Retina (tissue), 1 donor: ENCODE measurements at regions not wholly inside any gene's neighbourhood (a gene's known extent, or its start where the extent isn't known, plus 50 kb on each side); places are given as distances from the start of the nearest gene placed in this dataset.
"Not testable (repeated sequence)": the region's sequence is repeated elsewhere in the genome, so short reads cannot be mapped to it uniquely, and the experiment has no call there.

Experiments used
- DNase-seq: peaks from one replicate; pipeline ENCODE4 v3.0.0-alpha.2; 2016

GRCh38 chr6:6483733-6484132, 104.8 kb upstream of the LY86 start:
- no peak for DNase-seq

DNA sequence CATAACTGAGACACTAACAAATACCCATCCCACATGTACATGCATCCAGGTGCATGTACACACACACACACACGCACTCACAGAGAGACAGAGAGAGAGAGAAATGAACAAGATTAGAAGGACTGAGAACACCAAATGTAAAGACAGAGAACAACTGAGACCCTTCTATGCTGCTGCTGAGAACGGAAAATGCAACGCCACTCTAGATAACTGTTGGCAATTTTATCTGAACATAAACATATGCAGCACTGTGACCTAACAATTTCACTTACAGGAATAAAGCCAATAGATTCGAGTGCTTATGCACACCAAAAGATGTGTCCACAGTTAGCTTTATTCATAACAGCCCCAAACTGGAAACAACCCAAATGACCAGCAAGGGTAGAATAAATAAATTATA, 103.8 kb upstream of the LY86 start:
- no peak for DNase-seq

DNA sequence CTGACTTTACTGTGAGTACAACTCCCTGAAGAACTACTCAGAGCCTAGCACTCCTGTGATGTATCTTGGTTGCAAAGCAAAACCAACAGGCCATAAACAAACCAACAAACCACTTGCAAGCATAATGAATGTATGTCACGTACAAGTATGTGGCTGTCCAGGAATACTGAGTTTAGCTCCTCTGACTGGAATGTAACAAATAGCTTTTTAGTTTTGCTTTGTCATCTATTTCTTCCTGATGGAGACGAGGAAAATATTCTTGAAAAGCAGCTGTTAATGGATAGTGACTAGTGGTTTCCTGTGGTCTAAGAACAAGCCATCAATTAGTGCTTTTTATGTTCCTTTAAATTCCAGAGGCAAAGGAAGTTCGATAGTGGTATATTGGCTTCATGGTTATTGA, 101.9 kb upstream of the LY86 start:
- no peak for DNase-seq

DNA sequence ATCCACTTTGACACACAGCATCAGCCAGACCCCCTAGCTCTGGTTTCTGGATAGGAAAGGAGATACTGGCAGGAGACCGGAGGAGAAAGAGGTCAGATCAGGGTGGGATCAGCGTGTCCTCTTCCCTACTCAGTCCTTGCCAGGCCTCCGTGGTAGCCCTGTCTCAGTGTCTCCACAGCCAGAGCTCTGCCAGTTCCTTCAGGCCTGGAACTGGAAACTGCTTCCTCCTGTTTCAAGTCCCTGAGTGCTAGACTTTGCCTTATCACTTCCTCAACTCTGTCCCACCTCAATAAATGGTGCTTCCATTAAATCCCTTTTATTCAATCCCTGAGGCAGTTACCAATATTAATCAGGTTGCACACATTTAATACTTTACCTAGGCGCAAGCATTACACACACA, 96.8 kb upstream of the LY86 start:
- no peak for DNase-seq

DNA sequence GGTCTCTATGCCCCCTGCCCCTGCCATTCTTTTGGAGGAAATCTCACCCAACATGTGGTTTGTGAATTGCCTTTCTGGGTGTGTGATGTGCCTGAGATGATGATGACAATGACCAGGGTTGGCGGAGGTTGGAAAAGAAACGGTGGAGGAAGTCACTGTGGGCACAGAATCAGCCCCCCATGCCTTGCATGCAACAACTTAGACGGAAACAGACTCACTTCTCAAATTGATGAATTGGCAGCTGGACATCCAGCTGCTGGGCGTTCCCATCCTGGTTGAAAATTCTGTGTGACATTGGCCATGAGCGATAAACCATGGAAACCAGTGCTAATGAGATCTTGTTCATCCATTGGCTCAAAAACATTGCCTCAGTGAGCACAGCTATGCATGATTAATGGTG, 95.8 kb upstream of the LY86 start:
- DNase-seq = no peak

- DNase-seq = not testable (repeated sequence)
Observed at GRCh38 chr6:6494139-6494538, 94.4 kb upstream of the LY86 start.

GRCh38 chr6:6494677-6495076, 93.8 kb upstream of the LY86 start:
- no peak for DNase-seq

DNA sequence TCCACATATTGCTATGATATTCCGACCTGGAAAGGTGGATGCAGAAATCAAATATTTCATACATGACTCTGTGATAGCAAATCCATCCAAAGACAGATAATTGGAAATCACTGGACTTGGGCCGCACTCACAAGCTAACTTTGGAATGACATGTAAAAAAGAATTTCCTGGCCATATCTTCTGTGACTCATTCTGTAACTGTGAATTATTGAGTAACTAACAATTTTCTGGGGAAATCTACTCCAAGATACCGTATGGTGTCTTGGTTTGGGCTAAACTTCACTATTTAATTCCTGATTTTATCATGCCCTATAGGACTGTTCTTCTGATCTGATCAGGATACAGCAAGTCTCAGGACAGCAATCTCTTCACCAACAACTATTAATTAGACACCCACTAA, 92.7 kb upstream of the LY86 start:
- no peak for DNase-seq

DNA sequence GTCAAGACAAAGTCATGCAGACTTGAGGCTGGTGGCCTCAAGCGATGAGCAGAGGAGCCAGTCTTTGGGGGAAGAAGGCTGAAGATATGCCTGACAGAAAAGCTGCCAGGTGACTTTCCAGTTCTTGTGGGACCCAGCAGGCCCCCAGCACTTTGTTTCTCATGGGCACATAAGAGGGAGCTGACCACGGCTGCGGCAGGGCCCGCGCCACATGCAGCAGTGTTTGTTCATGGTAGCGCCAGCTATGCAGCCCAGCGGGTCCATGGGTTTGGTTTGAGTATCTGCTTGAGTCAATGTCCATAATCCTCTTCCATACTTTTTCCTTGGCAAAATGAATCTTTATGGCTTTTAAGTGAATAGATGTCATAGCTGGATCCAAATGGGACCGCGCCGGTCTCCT, 91.0 kb upstream of the LY86 start:
- no peak for DNase-seq

DNA sequence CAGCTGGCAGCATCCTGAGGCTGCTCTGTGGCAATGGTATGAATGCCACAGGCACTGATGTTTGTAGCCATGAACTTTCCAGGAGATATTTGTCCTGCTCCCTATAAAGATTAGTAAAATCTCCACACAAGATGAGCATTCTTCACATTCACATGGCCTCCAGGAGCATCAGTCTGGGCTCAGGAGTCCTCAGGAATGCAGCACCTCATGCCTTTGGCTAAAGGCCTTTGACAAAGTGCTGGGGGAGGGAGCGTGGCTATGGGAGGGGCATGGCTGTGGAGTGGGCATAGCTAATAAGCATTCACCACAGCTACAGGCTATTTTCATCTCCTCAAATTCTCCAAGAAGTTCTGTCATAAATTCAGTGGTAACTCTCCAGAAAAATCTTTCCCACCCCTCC, 90.5 kb upstream of the LY86 start:
- DNase-seq = no peak

GRCh38 chr6:6503191-6503590, 85.3 kb upstream of the LY86 start:
- no peak for DNase-seq

GRCh38 chr6:6505111-6505510, 83.4 kb upstream of the LY86 start:
- no peak for DNase-seq

DNA sequence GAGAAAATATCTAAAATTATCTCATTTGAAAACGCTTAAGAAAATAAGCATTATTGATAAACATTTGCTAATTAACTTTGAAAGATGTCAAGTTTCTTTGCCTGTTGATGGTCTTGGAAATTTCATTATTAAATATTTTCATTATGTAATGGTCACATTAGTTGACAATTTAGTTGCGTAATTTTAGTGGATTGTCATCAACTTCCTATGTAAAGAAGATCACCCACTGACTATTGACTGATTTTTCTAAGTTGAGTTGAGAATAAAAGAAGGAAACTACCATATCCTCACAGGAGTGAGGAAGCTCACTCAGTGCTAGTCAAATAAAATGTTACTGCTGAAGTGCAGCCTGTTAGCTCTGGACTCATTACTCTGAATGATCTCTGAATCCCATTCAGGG, 79.9 kb upstream of the LY86 start:
- no peak for DNase-seq

- no peak for DNase-seq
Observed at GRCh38 chr6:6509284-6509683, 79.2 kb upstream of the LY86 start.

GRCh38 chr6:6512711-6513110, 75.8 kb upstream of the LY86 start:
- DNase-seq = no peak

DNA sequence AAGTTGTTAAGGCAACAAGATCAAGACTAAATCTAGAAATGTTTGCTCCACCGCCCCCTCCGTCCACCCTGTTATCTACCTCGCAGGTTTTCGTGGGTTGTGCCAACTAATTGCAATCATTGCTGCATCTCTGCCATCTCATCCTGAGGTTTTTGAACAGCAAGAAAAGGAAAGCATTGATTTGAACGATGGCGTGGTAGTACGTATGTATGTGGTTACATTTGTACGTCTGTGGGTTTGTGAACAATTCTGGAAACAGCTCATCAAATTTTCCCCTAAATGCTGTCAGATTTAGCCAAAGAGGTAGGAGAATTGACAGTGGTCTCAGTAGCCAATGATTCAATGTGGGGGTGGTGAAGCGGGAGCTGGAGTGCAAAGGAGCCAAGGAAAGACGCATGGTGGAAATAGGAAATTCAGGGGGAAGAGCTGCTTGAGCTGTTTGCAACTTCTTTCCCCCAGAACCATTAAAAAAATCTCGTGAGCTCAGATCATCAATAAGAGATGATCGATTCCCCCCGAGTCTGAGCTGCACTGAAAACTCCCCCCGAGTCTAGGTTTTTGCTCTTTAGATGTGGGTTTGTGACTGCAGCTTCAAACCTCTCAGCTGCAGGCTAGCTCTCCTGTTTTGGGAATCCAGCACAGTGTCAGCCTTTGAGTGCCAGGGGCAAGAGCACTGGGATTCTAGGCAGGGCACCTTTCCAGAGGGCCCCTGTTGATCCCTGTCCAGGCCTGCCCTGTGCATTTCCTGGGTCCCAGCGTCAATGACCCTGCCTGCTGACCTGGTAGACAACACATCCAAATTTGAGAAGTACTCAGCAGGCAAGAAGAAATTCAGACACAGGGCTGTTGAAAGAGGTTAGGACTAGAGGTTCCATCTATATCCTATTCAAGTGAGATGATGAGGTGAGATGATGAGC, 72.6 kb upstream of the LY86 start:
- peak; percentile 6 for DNase-seq

DNA sequence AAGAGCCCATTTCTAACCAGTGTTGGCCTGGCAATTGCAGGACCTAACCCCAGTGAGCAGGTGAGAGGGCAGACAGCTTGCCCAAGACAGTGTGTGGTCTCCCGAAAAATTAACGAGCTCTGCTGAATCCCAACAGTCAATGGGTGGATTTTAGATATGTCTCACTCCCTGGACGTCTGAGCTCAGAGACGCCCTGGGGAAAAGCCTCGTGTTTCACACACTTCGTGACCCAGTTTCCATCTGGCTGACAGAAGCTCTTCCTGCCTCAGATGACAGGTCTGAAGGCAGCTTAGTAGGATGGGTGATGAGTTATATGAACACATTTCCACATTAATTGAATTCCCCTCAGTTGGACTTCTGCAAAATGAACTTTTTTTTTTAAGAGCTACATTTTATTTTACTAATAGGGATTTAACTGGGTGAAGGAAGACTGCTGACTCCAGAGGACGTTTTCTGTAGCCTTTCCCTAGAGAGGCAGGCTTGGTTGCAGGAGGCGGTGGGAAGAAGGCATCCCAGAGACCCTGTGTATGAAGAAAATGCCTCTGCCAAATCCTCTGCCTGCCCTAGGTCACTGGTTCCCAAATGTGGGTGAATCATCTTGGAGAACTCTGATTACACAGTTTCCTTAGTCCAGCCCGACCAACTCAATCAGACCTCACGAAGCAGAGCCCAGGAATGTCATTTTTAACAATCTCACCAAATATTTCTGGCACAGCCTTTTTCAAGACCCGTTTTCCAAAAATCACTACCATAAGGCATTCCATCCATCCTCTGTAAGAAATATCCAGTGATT, 71.7 kb upstream of the LY86 start:
- DNase-seq = peak; percentile 46

DNA sequence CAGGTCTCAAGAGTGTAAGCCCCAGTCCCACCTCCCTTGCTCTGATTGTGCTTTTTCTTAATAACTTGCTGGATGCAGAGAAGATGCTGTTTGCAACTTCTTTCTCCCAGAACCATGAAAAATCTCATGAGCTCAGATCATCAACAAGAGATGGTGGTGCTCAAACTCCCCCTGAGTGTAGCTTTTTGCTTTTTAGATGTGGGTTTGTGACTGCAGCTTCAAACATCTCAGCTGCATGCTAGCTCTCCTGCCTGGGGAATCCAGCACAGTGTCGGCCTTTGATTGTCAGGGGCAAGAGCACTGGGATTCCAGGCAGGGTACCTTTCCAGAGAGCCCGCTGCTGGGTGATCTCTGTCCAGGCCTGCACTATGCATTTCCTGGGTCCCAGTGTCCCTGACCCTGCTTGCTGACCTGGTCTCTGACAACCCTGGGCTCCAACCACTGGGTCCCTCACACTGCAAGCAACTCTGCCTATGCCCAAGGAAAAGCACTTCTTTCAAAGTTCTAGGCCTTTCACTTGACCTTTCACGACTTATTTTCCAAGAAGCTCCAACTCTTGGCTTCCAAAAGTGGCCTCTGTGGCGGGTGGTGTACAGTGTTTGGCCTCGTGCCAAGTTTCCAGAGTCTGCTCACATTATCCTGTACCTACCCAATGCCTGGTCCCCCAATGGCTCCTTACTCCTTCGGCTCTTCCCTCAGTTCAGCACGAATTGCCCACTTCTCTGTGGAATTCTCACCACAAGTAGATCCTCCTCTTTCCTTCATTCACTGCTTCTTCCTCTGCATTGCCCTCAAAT, 69.7 kb upstream of the LY86 start:
- DNase-seq = no peak

GRCh38 chr6:6521961-6522482, 66.5 kb upstream of the LY86 start:
- DNase-seq = no peak

GRCh38 chr6:6522709-6523108, 65.8 kb upstream of the LY86 start:
- no peak for DNase-seq

GRCh38 chr6:6524951-6525350, 63.6 kb upstream of the LY86 start:
- no peak for DNase-seq

- no peak for DNase-seq
Observed at GRCh38 chr6:6525933-6526332, 62.6 kb upstream of the LY86 start.

- no peak for DNase-seq
Observed at GRCh38 chr6:6529275-6529674, 59.2 kb upstream of the LY86 start.
